Lung (tissue), 11 donors: ENCODE measurements at regions not wholly inside any gene's neighbourhood (a gene's known extent, or its start where the extent isn't known, plus 50 kb on each side); places are given as distances from the start of the nearest gene placed in this dataset.

Experiments used
- ATAC-seq: fragments of 200-7000 bp; cut with Tn5 transposase; one replicate; pipeline ENCODE4 v1.9.1; 2020; ENCODE audit warnings: moderate number of reproducible peaks; ENCODE audit not compliant: insufficient read depth, low FRiP score
- DNase-seq, 3 donors: peaks; one replicate each; pipeline ENCODE4 v3.0.0-alpha.2; 2013 to 2017
- H3K27ac ChIP-seq, 2 donors: one replicate each; pipeline ENCODE4 v1.5.1; 2013; ENCODE audit warnings: mild to moderate bottlenecking in 2 of 2, moderate library complexity in 2 of 2, control low read depth in 1 of 2, inconsistent platforms in 1 of 2, low read depth in 1 of 2, low read length in 1 of 2
- H3K27me3 ChIP-seq, 3 donors: one replicate each; pipeline ENCODE4 v1.5.1; 2013; ENCODE audit warnings: low read length in 2 of 3; ENCODE audit not compliant: control insufficient read depth in 3 of 3, insufficient read depth in 3 of 3
- H3K36me3 ChIP-seq, 4 donors: one replicate each; pipeline ENCODE4 v1.5.1; 2013; ENCODE audit warnings: low read length in 4 of 4, mild to moderate bottlenecking in 1 of 4, moderate library complexity in 1 of 4; ENCODE audit not compliant: control insufficient read depth in 4 of 4, insufficient read depth in 4 of 4
- H3K4me1 ChIP-seq, 5 donors: one replicate each; pipeline ENCODE4 v1.5.1; 2013; ENCODE audit warnings: low read length in 5 of 5, mild to moderate bottlenecking in 2 of 5, moderate library complexity in 1 of 5; ENCODE audit not compliant: control insufficient read depth in 5 of 5, insufficient read depth in 5 of 5
- H3K4me3 ChIP-seq: one replicate; pipeline ENCODE4 v1.5.1; 2013; ENCODE audit warnings: mild to moderate bottlenecking, control low read depth, moderate library complexity
- H3K9ac ChIP-seq, 2 donors: one replicate each; pipeline ENCODE4 v1.5.1; 2013; ENCODE audit warnings: low read length in 2 of 2, control low read depth in 1 of 2; ENCODE audit not compliant: insufficient read depth in 1 of 2
- H3K9me3 ChIP-seq, 4 donors: one replicate each; pipeline ENCODE4 v1.5.1; 2013; ENCODE audit warnings: low read length in 3 of 4, mild to moderate bottlenecking in 1 of 4, moderate library complexity in 1 of 4; ENCODE audit not compliant: control insufficient read depth in 4 of 4, insufficient read depth in 3 of 4
- CTCF ChIP-seq: IDR thresholded peaks from 2 replicates; pipeline ENCODE4 v1.5.1; 2012; ENCODE audit warnings: mild to moderate bottlenecking; ENCODE audit errors: control extremely low read depth, extremely low read depth
- WGBS, 2 donors: extraction: QIAGEN DNeasy Blood & Tissue Kit; methylation state at CpG; one replicate each; pipeline ENCODE4 v1.1.7; 2013; 5-methylcytosine and 5-hydroxymethylcytosine counted together
- donor health status: control.
- donor health status: control.
- donor health status: Bipolar disorder and iron deficiency.
- donor health status: healthy.
- donor health status: DM: yes; HTN: yes; CAD: no.

GRCh38 chr16:79747688-79748087, 147.2 kb upstream of the MAF start:
- ATAC-seq (no peak), DNase-seq (no peak)
- Histone ChIP-seq H3K4me1 (peaks cover 0 to 12% (median 0%) of the 10 kb centered on the region in 5 donors), H3K9me3 (peaks cover 0 to 4% (median 0%) of the 10 kb centered on the region in 4 donors), H3K36me3 (no peaks in the 10 kb centered on the region), H3K27ac (no peak overlapping the region), H3K4me3 (no peak overlapping the region), H3K27me3 (no peaks in the 10 kb centered on the region), H3K9ac (no peak overlapping the region)
- TF ChIP-seq CTCF: no peak
- 86 to 87% methylated on average over 6 of the region's 6 CpGs for whole genome bisulfite sequencing, 2 donors

GRCh38 chr16:79740252-79740651, 139.7 kb upstream of the MAF start:
- H3K27me3 ChIP-seq: no peaks in the 10 kb centered on the region
- no peak for ATAC-seq
- no peaks in the 10 kb centered on the region for H3K9me3 ChIP-seq
- TF ChIP-seq CTCF: no peak
- 93 to 95% methylated on average over 5 of the region's 5 CpGs for WGBS, 2 donors
- no peaks in the 10 kb centered on the region for H3K36me3 ChIP-seq
- H3K9ac ChIP-seq: no peak overlapping the region
- DNase-seq: no peak
- no peak overlapping the region for H3K27ac ChIP-seq
- no peaks in the 10 kb centered on the region for H3K4me1 ChIP-seq
- no peak overlapping the region for H3K4me3 ChIP-seq

GRCh38 chr16:79735271-79735670, 134.7 kb upstream of the MAF start:
- Histone ChIP-seq H3K4me3 (no peak overlapping the region), H3K36me3 (no peaks in the 10 kb centered on the region), H3K27me3 (no peaks in the 10 kb centered on the region), H3K9me3 (no peaks in the 10 kb centered on the region), H3K9ac (no peak overlapping the region), H3K4me1 (no peaks in the 10 kb centered on the region), H3K27ac (no peak overlapping the region)
- DNase-seq (no peak), ATAC-seq (no peak)
- no peak for TF ChIP-seq CTCF

- ATAC-seq (no peak), DNase-seq (no peak)
- H3K27ac ChIP-seq: no peak overlapping the region
- no peak for TF ChIP-seq CTCF
- no peaks in the 10 kb centered on the region for H3K4me1 ChIP-seq
- no peak overlapping the region for H3K9ac ChIP-seq
- no peaks in the 10 kb centered on the region for H3K36me3 ChIP-seq
- no peaks in the 10 kb centered on the region for H3K27me3 ChIP-seq
- no peaks in the 10 kb centered on the region for H3K9me3 ChIP-seq
- H3K4me3 ChIP-seq: no peak overlapping the region
- 76 to 87% methylated on average over 2 of the region's 2 CpGs for WGBS, 2 donors
Observed at GRCh38 chr16:79734721-79735120, 134.2 kb upstream of the MAF start.
